ENCODE measurements at regions not wholly inside any gene's neighbourhood (a gene's known extent, or its start where the extent isn't known, plus 50 kb on each side); places are given as distances from the start of the nearest gene placed in this dataset.

GRCh38 chr6:193773-194310 is 98.4 kb upstream of the DUSP22 start (continued):
- TF ChIP-seq STAT3 (IDR thresholded peaks at IDR 0.05; ENCODE audit: low read depth, low read length) = peak; percentile 10; the same call in 1 of the 2 replicates
- peak; percentile 34 for TF ChIP-seq PBX3 (IDR thresholded peaks at IDR 0.05; ENCODE audit: insufficient replicate concordance, low read depth, low read length)
- no peak for TF ChIP-seq ZNF274 (IDR thresholded peaks at IDR 0.05; ENCODE audit: insufficient read depth, insufficient read length)
- TF ChIP-seq EED (IDR thresholded peaks at IDR 0.05; ENCODE audit: low read depth) = peak; percentile 98
- no peak for TF ChIP-seq SREBF2 (IDR thresholded peaks at IDR 0.05; ENCODE audit: low read length)
- TF ChIP-seq IRF3 (IDR thresholded peaks at IDR 0.05) = no peak
- no peak for TF ChIP-seq RFX5 (IDR thresholded peaks at IDR 0.05; ENCODE audit: low read depth, low read length)
- no peak for TF ChIP-seq FOXK2 (IDR thresholded peaks at IDR 0.05)
- no peak for TF ChIP-seq ZNF24 (IDR thresholded peaks at IDR 0.05)
- TF ChIP-seq NBN (IDR thresholded peaks at IDR 0.05) = peak; percentile 28; the same call in 1 of the 2 replicates
- no peak for TF ChIP-seq RCOR1 (conservative IDR thresholded peaks at IDR 0.05; ENCODE audit: low read depth, low read length)
- TF ChIP-seq MYB (IDR thresholded peaks at IDR 0.05; ENCODE audit: borderline replicate concordance, low read depth, low read length) = no peak
- no peak for TF ChIP-seq EZH2 (IDR thresholded peaks at IDR 0.05; ENCODE audit: borderline replicate concordance, control insufficient read depth, low read depth, low read length)
- TF ChIP-seq POU2F2 (IDR thresholded peaks at IDR 0.05; ENCODE audit: borderline replicate concordance, low read depth, low read length) = no peak
- no peak for TF ChIP-seq HDGF (IDR thresholded peaks at IDR 0.05)
- no peak for TF ChIP-seq ZNF622 (IDR thresholded peaks at IDR 0.05)
- peak; percentile 97 for TF ChIP-seq CBX5 (IDR thresholded peaks at IDR 0.05; ENCODE audit: low read depth)
- TF ChIP-seq CTCF (IDR thresholded peaks at IDR 0.05 in 2 of 3, conservative IDR thresholded peaks at IDR 0.05 in 1 of 3; ENCODE audit: control insufficient read depth in 2 of 3, extremely low read depth in 1 of 3, insufficient read depth in 1 of 3, low read depth in 3 of 3, low read length in 3 of 3) = no peak
- no peak for TF ChIP-seq ZBTB33 (IDR thresholded peaks at IDR 0.05)
- TF ChIP-seq JUNB (IDR thresholded peaks at IDR 0.05) = peak; percentile 48
- no peak for TF ChIP-seq FOS (IDR thresholded peaks at IDR 0.05; ENCODE audit: borderline replicate concordance, extremely low read depth, insufficient read length)
- TF ChIP-seq RELB (IDR thresholded peaks at IDR 0.05; ENCODE audit: low read depth) = peak; percentile 85
- TF ChIP-seq RUNX3 (IDR thresholded peaks at IDR 0.05; ENCODE audit: low read length) = peak; percentile 69
- TF ChIP-seq MAX (IDR thresholded peaks at IDR 0.05; ENCODE audit: low read depth, low read length) = no peak
- no peak for TF ChIP-seq HDAC6 (IDR thresholded peaks at IDR 0.05; ENCODE audit: unreplicated experiment)
- TF ChIP-seq YBX1 (IDR thresholded peaks at IDR 0.05) = no peak
